GM12801 (cell line): ENCODE measurements at regions not wholly inside any gene's neighbourhood (a gene's known extent, or its start where the extent isn't known, plus 50 kb on each side); places are given as distances from the start of the nearest gene placed in this dataset.

ENCODE experiments used
- CTCF ChIP-seq: IDR thresholded peaks from one replicate; pipeline ENCODE4 v1.5.1; 2011; ENCODE audit warnings: control low read depth; ENCODE audit not compliant: insufficient read length; ENCODE audit errors: extremely low read depth

DNA sequence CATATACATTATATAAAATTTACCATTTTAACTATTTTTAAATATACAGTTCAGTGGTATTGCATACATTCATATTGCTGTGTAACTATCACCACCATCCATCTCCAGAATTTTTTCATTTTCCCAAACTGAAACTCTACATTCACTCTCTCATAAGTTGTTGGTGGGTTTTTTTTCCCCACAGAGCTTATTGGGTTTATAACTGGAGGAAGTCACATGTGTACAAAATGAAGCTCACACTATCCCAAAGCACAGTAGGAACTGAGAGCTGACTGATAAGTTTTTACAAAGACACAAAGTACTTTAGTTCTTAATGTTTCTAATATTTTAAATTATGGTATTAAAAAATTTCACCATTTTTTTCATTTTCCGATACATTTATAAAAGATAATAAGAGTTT, 78.8 kb upstream of the TNFAIP3 start:
- no peak for TF ChIP-seq CTCF

- no peak for TF ChIP-seq CTCF
Observed at GRCh38 chr6:137791281-137792159, 75.5 kb upstream of the TNFAIP3 start.

- TF ChIP-seq CTCF: no peak
Observed at GRCh38 chr6:137792160-137793033, 74.7 kb upstream of the TNFAIP3 start.

- TF ChIP-seq CTCF: no peak
Observed at GRCh38 chr6:137793805-137794515, 73.1 kb upstream of the TNFAIP3 start.

- TF ChIP-seq CTCF: no peak
Observed at GRCh38 chr6:137794516-137795201, 72.4 kb upstream of the TNFAIP3 start.

DNA sequence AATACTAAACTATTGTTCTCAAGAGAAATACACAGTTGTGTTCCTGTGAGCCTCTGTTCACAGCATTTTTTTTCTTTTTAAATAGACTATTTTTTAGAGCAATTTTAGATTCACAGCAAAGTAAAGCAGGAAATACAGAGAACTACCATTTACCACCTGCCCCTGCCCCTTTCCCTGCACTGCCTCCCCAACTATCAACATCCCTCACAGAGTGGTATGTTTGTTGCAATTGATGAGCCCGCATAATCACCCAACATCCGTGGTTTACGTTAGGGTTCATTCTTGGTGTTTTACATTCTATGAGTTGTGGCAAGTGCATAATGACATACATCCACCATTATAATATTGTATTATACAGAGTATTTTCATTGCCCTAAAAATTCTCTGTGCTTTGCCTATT, 71.6 kb upstream of the TNFAIP3 start:
- TF ChIP-seq CTCF: no peak
